Femur (tissue), 1 donor: ENCODE measurements at regions not wholly inside any gene's neighbourhood (a gene's known extent, or its start where the extent isn't known, plus 50 kb on each side); places are given as distances from the start of the nearest gene placed in this dataset.

Source experiments
- DNase-seq: peaks from one replicate; pipeline ENCODE4 v3.0.0-alpha.2; 2017

DNA sequence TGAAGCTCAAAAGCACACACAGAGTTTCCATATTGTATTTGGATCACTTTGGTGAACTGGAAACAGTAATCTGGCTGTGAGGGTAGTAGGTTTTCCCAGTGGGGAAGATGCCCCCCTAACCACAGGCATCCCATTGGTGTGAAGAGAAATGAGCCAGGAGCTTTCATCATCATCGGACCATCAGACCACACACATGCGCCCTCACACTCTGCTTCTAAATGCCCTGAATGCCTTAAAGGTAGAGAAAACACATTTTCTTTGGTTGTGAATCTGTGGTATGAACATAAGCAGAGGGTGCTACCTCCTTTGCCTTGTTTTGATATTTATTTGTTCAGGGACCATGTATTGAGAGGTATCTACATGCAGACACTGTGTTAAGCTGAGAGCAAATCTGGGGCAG, 79.0 kb upstream of the DNAH14 start:
- no peak for DNase-seq

DNA sequence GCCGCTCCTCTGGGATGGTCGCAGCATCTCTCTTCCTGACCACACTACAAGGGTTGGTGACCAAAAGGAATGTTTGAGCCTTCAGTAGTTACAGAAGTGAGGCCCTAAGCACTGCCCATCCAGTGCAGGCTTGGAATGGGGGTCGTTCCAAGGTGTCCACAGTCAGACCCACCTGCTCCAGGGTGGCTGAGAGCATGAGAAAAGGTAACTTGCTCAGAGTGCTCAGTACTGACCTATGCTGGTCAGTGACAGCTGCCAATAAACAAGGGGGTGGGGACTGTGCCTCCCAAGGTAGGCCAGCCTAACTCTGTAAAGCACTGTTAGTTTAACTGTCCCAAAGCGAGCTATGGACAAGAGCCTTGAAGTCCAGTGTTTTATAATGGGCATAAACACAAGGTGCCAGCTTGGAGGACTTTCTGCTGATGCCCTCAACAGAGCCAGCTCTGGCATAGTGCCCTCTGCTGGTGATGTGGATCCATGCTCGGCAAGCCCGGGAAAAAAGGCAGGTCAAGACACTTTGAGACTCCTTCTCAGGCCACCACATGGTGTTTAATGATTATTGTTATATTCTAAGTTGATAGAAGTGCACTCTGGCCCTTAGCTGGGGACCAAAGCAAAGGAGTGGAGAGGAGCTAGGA, 78.1 kb upstream of the DNAH14 start:
- DNase-seq: peak; percentile 40

DNA sequence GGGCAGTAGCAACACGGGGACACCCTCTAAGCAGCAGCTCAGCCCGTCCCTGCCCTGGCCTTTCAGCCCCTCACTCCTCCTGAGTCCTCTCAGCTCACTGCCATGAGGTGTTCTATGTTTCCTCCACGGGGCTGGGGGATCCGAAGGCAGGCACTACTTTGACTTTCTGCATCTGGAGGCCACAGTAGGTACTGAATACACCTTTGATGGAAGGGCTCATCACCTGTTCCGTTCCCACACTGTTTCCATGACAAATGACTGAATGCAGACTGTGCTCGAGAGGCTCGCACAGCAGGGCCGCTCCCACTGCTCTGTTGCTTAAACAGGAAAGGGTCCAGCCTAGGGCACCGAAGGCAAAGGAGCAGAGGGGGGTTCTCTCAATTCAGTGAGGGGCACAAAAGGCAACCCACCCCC, 77.6 kb upstream of the DNAH14 start:
- DNase-seq: no peak

DNA sequence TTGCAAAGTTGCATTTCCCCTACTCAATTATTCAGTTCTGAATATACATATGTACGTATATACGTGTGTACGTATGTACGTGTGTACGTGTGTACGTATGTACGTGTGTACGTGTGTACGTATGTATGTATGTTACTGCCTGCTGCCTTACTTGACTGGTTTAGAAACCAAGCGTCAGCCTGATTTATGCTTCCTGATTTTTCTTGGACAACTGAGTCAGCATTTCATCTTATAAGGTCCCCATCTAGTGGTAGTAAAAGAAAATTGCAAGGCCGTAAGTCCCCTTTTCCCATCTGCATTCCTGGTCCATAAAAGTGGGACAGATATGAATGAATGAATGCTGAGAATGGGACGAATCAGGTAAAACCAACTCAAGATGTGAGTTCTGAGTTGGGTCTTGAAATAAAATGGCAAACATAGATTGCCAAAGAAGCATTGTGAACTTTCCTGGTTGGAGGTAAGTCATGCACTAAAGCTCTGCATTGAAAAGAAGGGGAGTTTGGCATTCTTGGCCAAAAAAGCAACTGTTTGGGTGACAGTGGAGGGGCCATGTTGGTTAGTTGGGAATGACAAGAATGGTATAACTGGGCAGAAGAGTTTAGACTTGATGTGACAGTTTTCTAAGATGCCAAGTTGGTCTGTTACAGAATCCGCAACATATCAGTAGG, 76.4 kb upstream of the DNAH14 start:
- no peak for DNase-seq

DNA sequence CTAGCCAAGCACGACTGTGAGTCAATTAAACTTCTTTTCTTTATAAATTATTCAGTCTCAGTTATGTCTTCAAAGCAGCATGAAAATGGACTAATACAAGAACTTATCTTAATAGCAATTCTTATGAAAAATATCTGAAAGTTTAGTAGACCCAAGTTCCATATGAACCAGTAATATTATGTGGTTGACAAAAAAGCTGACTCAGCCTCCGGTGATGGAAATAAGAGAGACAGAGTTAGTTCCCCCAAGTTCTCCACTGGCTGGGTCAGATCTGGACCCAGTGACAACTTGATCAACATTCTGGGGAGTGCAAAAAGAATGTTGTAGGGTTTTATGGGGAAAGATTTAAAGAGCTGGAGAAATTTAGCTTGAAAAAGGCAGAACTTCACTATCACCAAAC, 72.5 kb upstream of the DNAH14 start:
- no peak for DNase-seq

DNA sequence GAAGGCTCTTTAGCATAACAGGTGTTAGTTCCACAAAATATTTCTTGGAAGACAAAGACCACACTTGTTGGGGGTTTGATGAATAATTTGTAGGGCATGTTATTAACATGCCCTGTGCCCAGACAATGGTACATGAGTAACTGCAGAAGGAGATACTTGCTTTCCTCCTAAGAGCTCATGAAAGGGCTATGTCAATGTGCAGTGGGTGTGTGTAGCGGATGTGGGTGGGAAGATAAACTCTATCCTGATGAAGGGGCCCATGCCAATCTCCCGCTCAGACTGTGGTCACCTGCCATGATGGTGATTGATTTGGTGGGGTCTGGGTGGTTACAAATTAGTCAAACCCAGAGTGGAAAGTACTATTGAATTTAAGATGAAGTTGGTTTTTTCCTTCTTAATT, 69.8 kb upstream of the DNAH14 start:
- DNase-seq: no peak

DNA sequence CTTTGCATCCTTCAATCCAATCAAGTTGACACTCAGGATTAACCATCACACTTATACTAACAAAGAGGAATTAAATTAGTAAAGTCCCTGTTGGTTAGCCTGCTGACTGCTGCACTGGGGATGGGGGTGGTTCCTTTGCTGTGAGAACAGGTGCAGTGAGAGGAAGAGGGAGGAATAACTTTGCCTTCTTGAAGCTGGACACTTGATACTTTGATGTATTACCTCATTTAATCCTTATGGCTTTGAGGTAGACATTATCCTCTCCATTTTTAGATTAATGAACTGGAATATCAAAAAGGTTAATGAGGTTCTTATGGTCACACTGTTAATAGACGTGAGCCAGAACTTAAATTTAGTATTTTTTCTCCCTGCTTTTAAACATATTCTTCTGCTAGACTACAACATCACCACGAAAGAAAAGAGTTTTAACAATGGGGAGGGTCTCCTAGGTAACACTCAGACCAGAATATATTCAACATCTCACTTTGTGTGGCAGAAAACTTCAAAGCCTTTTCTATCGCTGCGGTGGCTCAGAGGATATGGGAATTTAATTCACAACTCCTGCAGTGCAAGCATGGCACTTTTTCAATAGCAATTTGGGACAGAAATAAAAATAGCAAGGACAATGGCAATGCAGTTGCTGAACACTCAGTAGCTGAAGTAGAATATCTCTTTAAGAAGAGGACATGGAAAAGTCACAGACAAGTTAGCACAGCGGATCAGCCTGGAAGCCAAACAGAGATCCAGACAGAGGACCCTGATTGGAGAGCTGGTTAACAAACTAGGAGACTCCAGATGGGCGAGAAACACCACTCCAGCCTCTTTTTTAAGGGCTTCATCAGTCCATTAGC, 68.8 kb upstream of the DNAH14 start:
- no peak for DNase-seq

DNA sequence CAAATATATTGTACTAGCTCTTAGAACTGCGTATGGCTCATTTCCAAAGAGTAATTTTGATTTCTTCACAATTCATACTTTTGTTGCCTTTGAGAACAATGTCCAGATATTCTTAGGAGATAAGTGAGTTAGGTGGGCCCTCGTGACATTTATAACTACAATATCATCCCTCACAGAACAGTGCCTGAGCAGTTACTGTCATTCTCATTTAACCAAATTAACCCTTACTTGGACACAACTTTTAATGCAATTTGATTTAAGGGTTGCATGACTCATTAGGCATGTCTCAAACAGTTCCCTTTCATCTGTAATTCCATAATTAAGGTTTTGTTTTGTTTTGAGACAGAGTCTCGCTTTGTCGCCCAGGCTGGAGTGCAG, 68.1 kb upstream of the DNAH14 start:
- no peak for DNase-seq

DNA sequence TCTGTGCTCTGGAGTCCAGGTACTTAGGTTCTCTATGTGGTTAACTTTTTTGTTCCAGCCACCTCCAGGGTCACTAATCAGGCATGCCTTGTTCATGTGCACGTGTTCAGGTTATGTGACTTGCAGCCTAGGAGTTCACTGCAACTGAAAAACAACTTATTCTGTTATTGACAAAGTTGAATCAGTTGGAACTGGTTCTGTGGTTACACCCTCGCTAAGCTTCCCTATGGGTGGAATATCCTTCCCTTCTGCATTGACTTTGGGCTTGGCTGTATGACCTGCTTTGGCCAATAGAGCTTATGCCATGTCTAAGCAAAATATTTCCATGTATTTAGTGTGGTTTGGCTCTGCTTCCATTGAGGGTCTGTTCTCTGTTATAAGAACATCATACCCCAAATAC, 66.0 kb upstream of the DNAH14 start:
- DNase-seq: no peak

DNA sequence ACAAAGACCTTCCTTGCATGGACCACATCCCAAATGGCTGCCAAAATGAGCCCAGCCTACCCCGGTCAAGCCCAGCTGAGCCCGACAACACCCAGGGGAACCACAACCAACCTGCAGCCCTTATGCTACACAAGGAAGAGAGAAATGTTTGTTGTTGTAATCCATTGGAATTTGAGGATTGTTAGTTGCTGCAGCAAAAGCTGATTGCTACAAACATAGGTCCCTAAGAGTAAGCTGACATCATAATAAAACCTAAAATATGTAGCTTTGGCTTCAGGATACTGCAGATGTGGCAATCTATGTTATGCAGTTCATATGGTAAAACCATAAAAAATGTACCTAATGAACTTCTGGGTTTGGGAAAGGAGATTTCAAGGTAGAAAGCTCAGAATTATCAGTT, 65.5 kb upstream of the DNAH14 start:
- DNase-seq: no peak

DNA sequence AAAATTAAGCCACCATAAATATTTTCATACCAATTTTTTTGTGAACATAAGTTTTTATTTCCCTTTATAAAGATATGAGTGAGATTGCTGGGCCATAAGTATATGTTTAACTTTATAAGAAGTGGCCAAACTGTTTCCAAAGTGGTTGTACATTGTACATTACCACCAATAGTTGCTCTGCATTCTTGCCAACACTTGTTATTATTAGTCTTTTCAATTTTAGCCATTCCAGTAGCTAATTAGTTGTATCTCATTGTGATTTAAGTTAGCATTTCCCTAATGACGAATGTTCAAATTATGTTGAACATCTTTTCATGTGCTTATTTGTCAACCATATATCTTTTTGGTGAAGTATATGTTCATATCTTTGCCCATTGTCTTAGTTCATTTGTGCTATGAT, 64.0 kb upstream of the DNAH14 start:
- no peak for DNase-seq

DNA sequence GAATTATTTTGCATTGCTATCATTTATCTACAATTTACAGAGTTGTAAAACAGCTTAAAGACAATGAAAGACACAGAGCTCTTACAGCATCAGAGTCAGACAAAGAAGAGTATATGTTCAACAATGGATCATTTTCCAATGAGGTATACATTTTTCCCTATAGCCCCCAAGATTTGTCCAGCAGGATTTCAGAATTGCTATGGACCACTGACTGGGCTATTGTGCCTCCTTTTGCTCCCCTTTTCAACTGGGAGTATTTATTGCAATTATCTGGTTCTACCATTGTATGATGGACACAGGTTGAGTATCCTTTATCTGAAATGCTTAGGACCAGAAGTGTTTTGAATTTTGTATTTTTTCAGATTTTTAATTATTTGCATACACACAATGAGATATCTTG, 62.5 kb upstream of the DNAH14 start:
- DNase-seq: no peak

DNA sequence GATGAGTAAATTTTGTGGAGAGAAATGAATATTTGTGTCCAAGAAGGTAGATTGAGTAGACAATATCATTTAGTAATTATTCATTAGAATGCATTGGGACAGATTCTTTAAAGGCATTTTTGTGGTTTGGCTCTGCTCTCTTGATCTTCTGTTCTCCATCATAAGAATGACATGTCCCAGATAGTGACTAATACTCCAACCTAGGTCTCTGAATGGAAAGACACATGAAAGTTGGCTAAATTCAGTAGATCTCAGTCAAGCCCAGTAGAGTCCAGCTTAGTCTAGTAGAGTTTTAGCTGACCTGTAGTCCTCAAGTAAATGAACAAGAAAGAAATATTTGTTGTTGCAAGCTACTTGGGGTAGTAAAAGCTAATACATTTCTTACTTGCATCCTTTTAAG, 61.8 kb upstream of the DNAH14 start:
- no peak for DNase-seq

DNA sequence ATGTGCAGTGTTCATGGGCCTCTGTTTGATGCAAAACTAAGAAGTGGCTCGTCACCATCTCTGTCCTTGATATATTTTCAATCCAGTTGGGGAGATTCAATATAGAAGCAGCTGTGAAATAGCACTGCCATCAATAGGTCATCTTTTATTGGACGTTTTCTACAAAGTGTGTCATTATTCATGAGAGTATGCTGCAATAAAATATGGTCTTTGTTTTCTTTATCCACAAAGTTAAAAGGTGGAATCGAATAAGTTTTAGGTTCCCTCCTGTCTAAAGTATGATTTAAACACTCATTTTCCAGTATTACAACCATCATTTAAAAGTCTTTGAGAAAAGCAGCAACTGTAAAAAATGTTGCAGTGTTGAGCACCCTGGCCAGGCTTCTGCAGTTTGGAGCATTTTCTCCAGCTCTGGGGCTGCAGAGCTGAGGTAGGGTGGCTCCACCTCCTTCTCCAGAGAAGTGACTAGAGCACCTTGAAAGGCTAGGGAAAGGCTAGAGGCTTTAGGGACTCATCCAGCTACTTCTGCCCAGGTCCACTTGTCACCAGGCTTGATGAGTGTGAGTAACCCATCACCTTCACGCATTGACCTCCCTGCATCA, 56.5 kb upstream of the DNAH14 start:
- DNase-seq: no peak

DNA sequence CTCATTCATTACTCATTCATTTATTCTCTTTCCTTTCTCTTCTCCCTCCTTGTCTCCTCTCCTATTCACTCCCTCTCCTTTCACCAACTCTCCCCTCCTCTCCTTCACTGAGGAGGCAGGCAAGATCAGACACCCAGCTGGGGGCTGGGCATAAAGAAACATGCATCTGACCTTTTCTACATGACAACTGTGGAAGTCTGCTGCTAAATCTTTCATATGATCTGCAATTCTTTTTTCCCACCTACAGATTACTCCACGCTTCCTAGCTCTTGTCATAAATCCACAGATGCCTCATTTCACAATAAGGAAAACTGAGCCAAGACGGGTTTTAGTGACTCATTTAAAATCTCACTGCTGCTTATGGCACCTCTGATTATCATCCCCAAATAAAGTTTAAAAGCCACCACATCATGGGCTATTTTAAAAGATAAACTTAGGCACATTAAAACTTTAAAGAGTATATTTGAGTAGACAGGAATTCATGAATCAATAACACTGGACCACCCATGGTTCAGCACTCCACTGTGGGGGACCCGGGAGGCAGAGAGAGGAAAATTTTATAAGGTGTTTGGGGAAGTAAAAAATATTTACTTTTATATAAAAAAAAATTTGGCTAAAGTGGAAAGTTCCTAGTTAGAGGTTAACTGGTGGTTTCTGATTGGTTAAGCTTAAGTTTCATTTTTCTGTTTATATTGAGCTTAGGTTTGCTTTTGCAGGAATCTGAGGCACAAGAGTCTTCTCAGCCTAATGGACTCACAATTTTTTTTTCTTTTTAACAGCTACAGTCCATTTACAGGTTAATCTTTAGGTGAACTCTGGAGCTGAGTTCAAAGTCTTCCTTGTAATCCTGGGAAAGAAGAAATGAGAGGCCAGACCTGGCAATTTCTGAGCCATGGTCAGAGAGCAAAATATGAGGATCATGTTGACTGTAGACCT, 55.8 kb upstream of the DNAH14 start:
- no peak for DNase-seq

DNA sequence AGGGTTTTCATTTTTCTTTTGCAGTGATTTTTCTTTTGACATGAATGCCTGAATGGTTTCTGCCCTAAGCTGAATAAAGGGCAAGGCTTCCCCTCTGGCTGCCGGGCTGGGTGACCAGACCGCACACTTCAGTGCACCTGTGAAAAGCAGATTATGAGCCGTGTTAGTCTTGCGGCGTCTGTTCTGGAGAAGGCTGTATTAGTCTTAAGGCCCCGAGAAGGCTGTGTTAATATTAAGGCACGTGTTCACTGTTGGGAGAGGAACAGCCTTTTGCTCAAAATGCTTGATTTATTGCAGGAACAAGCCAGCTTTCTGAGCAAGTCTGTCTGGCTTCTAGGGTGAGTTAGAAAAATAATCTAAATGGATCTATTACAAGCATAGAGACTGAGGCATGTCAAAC, 54.7 kb upstream of the DNAH14 start:
- no peak for DNase-seq

DNA sequence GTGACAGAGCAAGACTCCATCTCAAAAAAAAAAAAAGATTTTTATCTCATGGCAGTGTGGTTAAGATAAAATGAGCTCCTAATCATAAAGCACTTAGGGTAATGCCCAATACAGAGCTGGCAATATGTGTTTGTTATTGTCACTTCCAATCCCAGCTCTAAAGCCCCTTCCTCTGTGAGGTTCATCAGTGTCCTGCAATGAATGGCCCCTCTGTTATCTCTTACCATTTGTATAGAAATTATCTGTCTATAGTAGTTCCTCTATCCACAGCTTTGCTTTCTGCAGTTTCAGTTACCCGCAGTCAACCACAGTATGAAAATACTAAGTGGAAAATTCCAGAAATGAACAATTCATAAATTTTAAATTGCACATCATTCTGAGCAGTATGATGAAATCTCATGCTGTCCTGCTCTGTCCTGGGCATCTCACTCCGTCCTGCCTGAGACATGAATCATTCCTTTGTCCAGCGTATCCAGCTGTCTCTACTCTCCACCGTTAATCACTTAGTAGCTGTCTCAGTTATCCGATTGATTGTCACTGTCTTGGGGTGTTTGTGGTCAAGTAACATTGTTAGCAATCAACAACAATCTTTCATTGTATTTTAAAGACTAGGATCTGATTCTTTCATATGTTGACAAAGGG, 50.2 kb upstream of the DNAH14 start:
- DNase-seq: no peak
